ENCODE measurements at regions not wholly inside any gene's neighbourhood (a gene's known extent, or its start where the extent isn't known, plus 50 kb on each side); places are given as distances from the start of the nearest gene placed in this dataset.

- no peak for DNase-seq
- Mint-ChIP-seq H3K9me3 (peaks cover 10% of the 10 kb centered on the region), H3K36me3 (ENCODE audit: low read depth) (no peaks in the 10 kb centered on the region), H3K27ac (no peak overlapping the region), H3K27me3 (ENCODE audit: insufficient read depth) (no peaks in the 10 kb centered on the region), H3K4me3 (no peak overlapping the region), H3K4me1 (no peaks in the 10 kb centered on the region)
- Histone ChIP-seq H3K9me3 (ENCODE audit: control insufficient read depth, low read length) (no peaks in the 10 kb centered on the region), H3K27me3 (ENCODE audit: control insufficient read depth, insufficient read depth, low read length, poor library complexity, severe bottlenecking) (no peaks in the 10 kb centered on the region), H3K27ac (ENCODE audit: low read depth, low read length) (no peak overlapping the region), H3K9ac (ENCODE audit: extremely low read depth, low read length, poor library complexity, severe bottlenecking) (no peak overlapping the region), H3K4me1 (ENCODE audit: control insufficient read depth, insufficient read depth, low read length) (no peaks in the 10 kb centered on the region), H3K36me3 (ENCODE audit: control insufficient read depth, insufficient read depth, low read length) (peaks cover 13% of the 10 kb centered on the region), H3K4me3 (ENCODE audit: low read length) (no peak overlapping the region)
- WGBS, 2 experiments (ENCODE audit: insufficient coverage in 1 of 2, insufficient read length in 1 of 2): 92 to 95% methylated on average over 5 of the region's 6 CpGs
- no peak for TF ChIP-seq CTCF (conservative IDR thresholded peaks at IDR 0.05)
Measured at GRCh38 chr13:87355451-87355850, 315.7 kb upstream of the SLITRK5 start.

- H3K27me3 Mint-ChIP-seq (ENCODE audit: insufficient read depth): no peaks in the 10 kb centered on the region
- Histone ChIP-seq H3K4me1 (ENCODE audit: control insufficient read depth, insufficient read depth, low read length) (no peaks in the 10 kb centered on the region), H3K9me3 (ENCODE audit: control insufficient read depth, low read length) (no peaks in the 10 kb centered on the region), H3K9ac (ENCODE audit: extremely low read depth, low read length, poor library complexity, severe bottlenecking) (no peak overlapping the region), H3K27ac (ENCODE audit: low read depth, low read length) (no peak overlapping the region), H3K4me3 (ENCODE audit: low read length) (no peak overlapping the region), H3K27me3 (ENCODE audit: control insufficient read depth, insufficient read depth, low read length, poor library complexity, severe bottlenecking) (no peaks in the 10 kb centered on the region), H3K36me3 (ENCODE audit: control insufficient read depth, insufficient read depth, low read length) (peaks cover 18% of the 10 kb centered on the region)
- H3K9me3 Mint-ChIP-seq: peaks cover 10% of the 10 kb centered on the region
- WGBS, 2 experiments (ENCODE audit: insufficient coverage in 1 of 2, insufficient read length in 1 of 2): 92 to 93% methylated on average over 7 to 8 of the region's 8 CpGs
- no peak for TF ChIP-seq CTCF (conservative IDR thresholded peaks at IDR 0.05)
- H3K4me3 Mint-ChIP-seq: no peak overlapping the region
- no peaks in the 10 kb centered on the region for H3K4me1 Mint-ChIP-seq
- H3K27ac Mint-ChIP-seq: no peak overlapping the region
- no peak for DNase-seq
- no peaks in the 10 kb centered on the region for H3K36me3 Mint-ChIP-seq (ENCODE audit: low read depth)
Measured at GRCh38 chr13:87356314-87356713, 314.9 kb upstream of the SLITRK5 start.

GRCh38 chr13:87358319-87358718 is 312.9 kb upstream of the SLITRK5 start:
- Mint-ChIP-seq H3K4me3 (no peak overlapping the region), H3K4me1 (no peaks in the 10 kb centered on the region), H3K27ac (no peak overlapping the region), H3K9me3 (peaks cover 10% of the 10 kb centered on the region), H3K36me3 (ENCODE audit: low read depth) (no peaks in the 10 kb centered on the region), H3K27me3 (ENCODE audit: insufficient read depth) (no peaks in the 10 kb centered on the region)
- no peaks in the 10 kb centered on the region for H3K27me3 ChIP-seq (ENCODE audit: control insufficient read depth, insufficient read depth, low read length, poor library complexity, severe bottlenecking)
- H3K9me3 ChIP-seq (ENCODE audit: control insufficient read depth, low read length): no peaks in the 10 kb centered on the region
- H3K9ac ChIP-seq (ENCODE audit: extremely low read depth, low read length, poor library complexity, severe bottlenecking): no peak overlapping the region
- H3K36me3 ChIP-seq (ENCODE audit: control insufficient read depth, insufficient read depth, low read length): peaks cover 21% of the 10 kb centered on the region
- DNase-seq: no peak
- H3K4me1 ChIP-seq (ENCODE audit: control insufficient read depth, insufficient read depth, low read length): no peaks in the 10 kb centered on the region
- H3K4me3 ChIP-seq (ENCODE audit: low read length): no peak overlapping the region
- no peak for TF ChIP-seq CTCF (conservative IDR thresholded peaks at IDR 0.05)
- no peak overlapping the region for H3K27ac ChIP-seq (ENCODE audit: low read depth, low read length)

Measured in endodermal cell (in vitro differentiated cells).